Small intestine (tissue), 7 donors: ENCODE measurements at regions not wholly inside any gene's neighbourhood (a gene's known extent, or its start where the extent isn't known, plus 50 kb on each side); places are given as distances from the start of the nearest gene placed in this dataset.
"Not testable (repeated sequence)": the region's sequence is repeated elsewhere in the genome, so short reads cannot be mapped to it uniquely, and the experiment has no call there.

Experiments
- DNase-seq, 2 donors: peaks; one replicate each; pipeline versions ENCODE4 v3.0.0 to v3.0.0-alpha.2; 2013
- FAIRE-seq: peaks from 2 replicates; lab custom pipeline; 2012; peaks lifted over from hg19 to GRCh38; lab: Jason Lieb, UNC
- H3K27ac ChIP-seq, 3 donors: one replicate each; pipeline ENCODE4 v1.5.1; 2013; ENCODE audit warnings: low read length in 2 of 3, mild to moderate bottlenecking in 2 of 3, control low read depth in 1 of 3, inconsistent platforms in 1 of 3, low read depth in 1 of 3, moderate library complexity in 1 of 3
- H3K27me3 ChIP-seq, 3 donors: one replicate each; pipeline ENCODE4 v1.6.1; 2013; ENCODE audit warnings: low read length in 3 of 3, inconsistent platforms in 1 of 3; ENCODE audit not compliant: control insufficient read depth in 3 of 3, insufficient read depth in 3 of 3
- H3K36me3 ChIP-seq, 3 donors: one replicate each; pipeline ENCODE4 v1.6.1; 2013; ENCODE audit warnings: low read length in 3 of 3, inconsistent platforms in 1 of 3, low read depth in 1 of 3, mild to moderate bottlenecking in 1 of 3, moderate library complexity in 1 of 3; ENCODE audit not compliant: control insufficient read depth in 3 of 3, insufficient read depth in 2 of 3
- H3K4me1 ChIP-seq, 3 donors: one replicate each; pipeline ENCODE4 v1.6.1; 2013; ENCODE audit warnings: low read length in 2 of 3, inconsistent platforms in 1 of 3, low read depth in 1 of 3, mild to moderate bottlenecking in 1 of 3, moderate library complexity in 1 of 3; ENCODE audit not compliant: control insufficient read depth in 3 of 3, insufficient read depth in 2 of 3
- H3K4me3 ChIP-seq, 3 donors: one replicate each; pipeline ENCODE4 v1.5.1; 2013; ENCODE audit warnings: low read length in 3 of 3, control low read depth in 1 of 3, inconsistent platforms in 1 of 3, low read depth in 1 of 3, mild to moderate bottlenecking in 1 of 3, moderate library complexity in 1 of 3
- H3K9me3 ChIP-seq, 2 donors: one replicate each; pipeline ENCODE4 v1.6.1; 2013; ENCODE audit warnings: low read depth in 1 of 2, low read length in 1 of 2; ENCODE audit not compliant: control insufficient read depth in 2 of 2, insufficient read depth in 1 of 2
- WGBS, 3 donors: extraction: QIAGEN DNeasy Blood & Tissue Kit; methylation state at CpG; one replicate each; pipeline ENCODE4 v1.1.7; 2013; 5-methylcytosine and 5-hydroxymethylcytosine counted together
- donor health status: healthy with polysubstance abuse.
- donor health status: control.
- donor health status: control.
- donor health status: Bipolar disorder and iron deficiency.
- donor health status: healthy.

GRCh38 chr7:91567081-91568012 lies 303.1 kb downstream of the FZD1 start:
- Histone ChIP-seq H3K36me3 (no peaks in the 10 kb centered on the region), H3K4me3 (no peak overlapping the region), H3K9me3 (no peaks in the 10 kb centered on the region), H3K27ac (no peak overlapping the region), H3K4me1 (no peaks in the 10 kb centered on the region), H3K27me3 (no peaks in the 10 kb centered on the region)
- no peak for FAIRE-seq
- WGBS, 3 donors, result 54 to 62% (median 61%) methylated on average over 7 of the region's 7 CpGs
- no peak for DNase-seq

- Histone ChIP-seq H3K27ac (no peak overlapping the region), H3K36me3 (no peaks in the 10 kb centered on the region), H3K4me1 (no peaks in the 10 kb centered on the region), H3K27me3 (no peaks in the 10 kb centered on the region), H3K9me3 (no peaks in the 10 kb centered on the region), H3K4me3 (no peak overlapping the region)
- DNase-seq (no peak), FAIRE-seq (no peak)
- WGBS, 3 donors, result 95 to 100% (median 100%) methylated on average over 1 of the region's 1 CpG
These were observed 303.9 kb downstream of the FZD1 start for GRCh38 chr7:91568138-91568537.

DNA sequence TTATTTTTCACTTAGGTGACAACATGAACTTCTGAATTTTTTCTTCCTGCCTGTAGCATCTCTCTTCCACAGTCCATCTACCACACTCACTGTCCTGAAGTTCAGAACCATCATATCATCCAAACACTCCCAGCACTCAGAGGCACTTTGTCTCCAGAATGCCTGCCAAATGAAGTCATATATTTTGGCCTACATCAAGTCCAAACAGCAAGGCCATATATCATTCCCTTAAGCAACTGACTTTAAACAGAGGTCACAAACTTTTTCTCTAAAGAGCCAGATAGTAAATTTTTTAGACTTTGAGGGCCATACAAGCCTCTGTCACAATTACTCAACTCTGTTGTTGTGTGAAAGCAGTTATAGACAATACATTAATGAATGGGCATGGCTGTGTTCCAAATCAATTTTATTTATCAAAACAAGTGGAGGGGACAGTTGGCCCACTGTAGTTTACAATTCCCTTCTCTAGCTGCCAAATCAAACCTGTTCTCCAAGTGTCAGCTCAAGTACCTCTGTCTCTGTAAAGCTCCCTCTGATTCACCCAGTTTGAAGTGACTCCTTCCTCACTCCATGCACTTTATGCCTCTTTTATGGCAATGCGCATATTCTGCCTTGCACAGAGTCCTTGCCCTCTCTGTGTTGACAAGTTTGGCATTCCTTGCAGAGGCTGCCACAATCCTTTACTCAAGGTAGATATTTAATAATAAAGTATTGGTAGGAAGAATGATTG lies 305.7 kb downstream of the FZD1 start:
- FAIRE-seq (no peak), DNase-seq (no peak)
- no peaks in the 10 kb centered on the region for H3K9me3 ChIP-seq
- no peak overlapping the region for H3K4me3 ChIP-seq
- no peak overlapping the region for H3K27ac ChIP-seq
- H3K4me1 ChIP-seq, result no peaks in the 10 kb centered on the region
- WGBS, 3 donors, result 87 to 93% (median 91%) methylated on average over 1 of the region's 1 CpG
- H3K27me3 ChIP-seq, result no peaks in the 10 kb centered on the region
- no peaks in the 10 kb centered on the region for H3K36me3 ChIP-seq

DNA sequence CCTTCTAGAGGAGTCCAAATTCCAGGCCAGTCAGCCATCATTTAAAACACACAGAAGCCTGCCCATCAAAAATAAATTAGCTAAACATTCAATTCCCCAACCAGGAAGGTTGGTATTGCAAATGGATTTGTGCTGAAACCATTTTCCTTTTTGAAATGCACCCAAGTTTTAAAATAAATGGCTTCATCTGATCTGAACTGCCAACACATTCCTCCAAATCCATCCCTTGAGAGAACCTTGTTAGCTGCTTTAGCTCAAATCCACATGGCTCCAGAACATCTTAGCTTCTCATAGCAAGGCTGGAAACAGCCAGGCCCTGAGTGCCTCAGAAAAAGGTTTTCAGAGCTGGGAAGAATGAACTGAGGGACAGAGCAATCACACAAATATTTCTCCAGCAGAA lies 306.3 kb downstream of the FZD1 start:
- no peaks in the 10 kb centered on the region for H3K4me1 ChIP-seq
- H3K9me3 ChIP-seq, result no peaks in the 10 kb centered on the region
- FAIRE-seq (no peak), DNase-seq (no peak)
- H3K4me3 ChIP-seq, result no peak overlapping the region
- no peaks in the 10 kb centered on the region for H3K36me3 ChIP-seq
- H3K27ac ChIP-seq, result no peak overlapping the region
- no peaks in the 10 kb centered on the region for H3K27me3 ChIP-seq

DNA sequence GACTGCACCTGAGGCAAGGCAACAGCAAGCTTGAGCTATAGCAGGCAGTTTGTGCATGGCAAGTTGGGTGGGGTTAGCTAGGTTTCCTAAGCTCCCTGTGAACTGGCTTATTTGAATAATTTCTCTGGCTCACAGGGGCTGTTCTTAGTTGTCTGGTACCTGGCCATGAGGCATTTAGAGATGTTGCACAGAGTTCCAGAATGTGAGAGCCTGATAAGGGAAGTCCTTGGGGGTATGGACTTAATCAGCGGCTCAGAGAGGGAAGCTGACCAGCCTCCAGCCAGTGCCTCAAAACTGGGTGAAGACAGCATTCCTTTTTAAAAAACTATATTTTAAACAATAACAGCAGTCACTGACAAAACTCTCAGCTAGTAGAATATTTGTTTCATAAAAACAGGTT lies 307.4 kb downstream of the FZD1 start:
- Histone ChIP-seq H3K27me3 (no peaks in the 10 kb centered on the region), H3K36me3 (no peaks in the 10 kb centered on the region), H3K4me1 (no peaks in the 10 kb centered on the region), H3K9me3 (no peaks in the 10 kb centered on the region), H3K27ac (no peak overlapping the region), H3K4me3 (no peak overlapping the region)
- FAIRE-seq (no peak), DNase-seq (no peak)
- WGBS, 3 donors, result 95 to 100% (median 100%) methylated on average over 1 of the region's 1 CpG

DNA sequence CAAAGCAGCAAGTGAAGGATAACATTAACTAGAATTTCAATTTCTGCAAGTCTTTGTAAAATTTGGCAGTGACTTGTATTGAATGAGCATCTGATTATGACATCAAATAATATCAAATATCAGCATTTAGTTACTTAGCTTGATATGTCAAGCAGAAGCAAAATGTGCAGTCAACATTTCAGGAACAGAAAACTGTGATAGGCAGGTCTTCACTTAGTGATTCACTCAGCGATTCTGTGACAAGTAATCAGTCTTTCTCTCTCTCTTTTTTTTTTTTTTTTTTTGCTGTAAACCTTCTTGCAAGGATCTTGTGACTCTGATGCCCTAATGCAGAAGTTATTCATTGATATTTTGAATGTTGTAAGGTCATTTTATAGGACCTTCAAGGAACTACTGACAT lies 307.1 kb downstream of the MTERF1 start:
- FAIRE-seq (no peak), DNase-seq (no peak)
- H3K9me3 ChIP-seq, result no peaks in the 10 kb centered on the region
- no peaks in the 10 kb centered on the region for H3K4me1 ChIP-seq
- no peaks in the 10 kb centered on the region for H3K36me3 ChIP-seq
- no peak overlapping the region for H3K4me3 ChIP-seq
- H3K27ac ChIP-seq, result no peak overlapping the region
- no peaks in the 10 kb centered on the region for H3K27me3 ChIP-seq
- WGBS, 3 donors, result 78 to 88% (median 79%) methylated on average over 1 of the region's 1 CpG

GRCh38 chr7:91576459-91576858 lies 304.0 kb downstream of the MTERF1 start:
- H3K9me3 ChIP-seq, H3K27ac ChIP-seq, H3K27me3 ChIP-seq, FAIRE-seq, DNase-seq, H3K4me3 ChIP-seq, H3K36me3 ChIP-seq, H3K4me1 ChIP-seq: not testable (repeated sequence)
- 76 to 86% (median 84%) methylated on average over 2 of the region's 2 CpGs for WGBS, 3 donors

GRCh38 chr7:91579837-91580236 lies 300.7 kb downstream of the MTERF1 start:
- H3K4me1 ChIP-seq, result no peaks in the 10 kb centered on the region
- WGBS, 3 donors, result 90 to 93% (median 92%) methylated on average over 9 of the region's 9 CpGs
- no peaks in the 10 kb centered on the region for H3K36me3 ChIP-seq
- DNase-seq (no peak), FAIRE-seq (no peak)
- no peaks in the 10 kb centered on the region for H3K27me3 ChIP-seq
- H3K27ac ChIP-seq, result no peak overlapping the region
- H3K9me3 ChIP-seq, result no peaks in the 10 kb centered on the region
- no peak overlapping the region for H3K4me3 ChIP-seq
